A673 (cell line): ENCODE measurements at regions not wholly inside any gene's neighbourhood (a gene's known extent, or its start where the extent isn't known, plus 50 kb on each side); places are given as distances from the start of the nearest gene placed in this dataset.

Source experiments
- EZH2 ChIP-seq: fragments of 200-600 bp; sonication (generic); IDR thresholded peaks from 2 replicates; pipeline ENCODE4 v1.6.1; 2017; ENCODE audit warnings: borderline replicate concordance, low read depth, mild to moderate bottlenecking, mixed read lengths, antibody characterized with exemption, low read length; ENCODE audit not compliant: poor library complexity, severe bottlenecking
- TF ChIP-seq, protein P1 (sequence below): fragments of 300-800, 200-600 bp; sonication (generic); conservative IDR thresholded peaks from 2 replicates; pipeline ENCODE4 v1.5.1; 2017; ENCODE audit warnings: low read depth, mild to moderate bottlenecking, antibody characterized with exemption, low read length, moderate library complexity, mixed read lengths

DNA sequence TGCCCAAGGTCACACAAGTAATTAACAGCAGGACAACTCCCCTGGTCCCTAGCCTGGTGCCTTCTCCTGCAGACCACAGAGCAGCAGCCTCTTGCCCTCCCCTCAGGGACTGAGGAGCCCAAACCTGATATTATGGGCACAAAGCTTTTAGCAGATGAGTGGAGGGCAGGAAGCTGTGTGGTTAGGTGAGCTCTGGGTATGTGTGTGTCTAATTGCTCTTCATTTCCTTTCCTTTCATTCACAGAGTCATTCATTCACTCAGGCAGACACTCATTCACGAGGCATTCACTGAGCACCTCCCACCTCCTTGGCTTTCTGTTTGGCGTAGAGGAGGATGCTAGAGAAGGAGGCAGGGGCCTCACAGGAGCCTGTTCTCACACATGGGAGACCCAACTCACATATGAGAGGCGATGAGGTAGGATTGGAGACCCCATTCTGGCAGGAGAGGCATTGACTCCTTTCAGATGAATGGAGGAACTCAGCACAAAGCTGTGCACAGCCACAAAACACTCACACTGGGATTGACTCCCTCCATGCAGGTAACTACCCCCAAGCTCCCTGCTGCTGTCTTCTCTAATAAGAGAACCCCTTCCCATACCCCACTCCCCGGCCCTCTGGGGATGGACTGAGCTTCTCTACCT lies 306.8 kb upstream of the SKOR2 start:
- TF ChIP-seq, protein P1, sequence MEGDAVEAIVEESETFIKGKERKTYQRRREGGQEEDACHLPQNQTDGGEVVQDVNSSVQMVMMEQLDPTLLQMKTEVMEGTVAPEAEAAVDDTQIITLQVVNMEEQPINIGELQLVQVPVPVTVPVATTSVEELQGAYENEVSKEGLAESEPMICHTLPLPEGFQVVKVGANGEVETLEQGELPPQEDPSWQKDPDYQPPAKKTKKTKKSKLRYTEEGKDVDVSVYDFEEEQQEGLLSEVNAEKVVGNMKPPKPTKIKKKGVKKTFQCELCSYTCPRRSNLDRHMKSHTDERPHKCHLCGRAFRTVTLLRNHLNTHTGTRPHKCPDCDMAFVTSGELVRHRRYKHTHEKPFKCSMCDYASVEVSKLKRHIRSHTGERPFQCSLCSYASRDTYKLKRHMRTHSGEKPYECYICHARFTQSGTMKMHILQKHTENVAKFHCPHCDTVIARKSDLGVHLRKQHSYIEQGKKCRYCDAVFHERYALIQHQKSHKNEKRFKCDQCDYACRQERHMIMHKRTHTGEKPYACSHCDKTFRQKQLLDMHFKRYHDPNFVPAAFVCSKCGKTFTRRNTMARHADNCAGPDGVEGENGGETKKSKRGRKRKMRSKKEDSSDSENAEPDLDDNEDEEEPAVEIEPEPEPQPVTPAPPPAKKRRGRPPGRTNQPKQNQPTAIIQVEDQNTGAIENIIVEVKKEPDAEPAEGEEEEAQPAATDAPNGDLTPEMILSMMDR: no peak
- TF ChIP-seq EZH2: no peak
